GM23338 (cell line): ENCODE measurements at regions not wholly inside any gene's neighbourhood (a gene's known extent, or its start where the extent isn't known, plus 50 kb on each side); places are given as distances from the start of the nearest gene placed in this dataset.
"Not testable (repeated sequence)": the region's sequence is repeated elsewhere in the genome, so short reads cannot be mapped to it uniquely, and the experiment has no call there.

Source experiments
- ATAC-seq: fragments of 200-7000 bp; cut with Tn5 transposase; 3 replicates; pipeline ENCODE4 v1.9.1; 2020
- DNase-seq: peaks from one replicate; pipeline ENCODE4 v3.0.0-alpha.2; 2015; ENCODE audit warnings: low spot score
- H2AFZ ChIP-seq: fragments of 200-600 bp; sonication (generic); 2 replicates; pipeline ENCODE4 v1.8.0; 2016; ENCODE audit warnings: antibody characterized with exemption, mild to moderate bottlenecking, moderate library complexity
- H3F3A ChIP-seq: fragments of 200-600 bp; sonication (generic); replicated peaks from 2 replicates; pipeline ENCODE4 v1.8.0; 2017; ENCODE audit warnings: antibody characterized with exemption, mixed run types, low read depth
- H3K27ac ChIP-seq: fragments of 200-600 bp; sonication (generic); 2 replicates; pipeline ENCODE4 v1.6.1; 2016; ENCODE audit warnings: low read depth
- H3K27me3 ChIP-seq: fragments of 200-600 bp; sonication (generic); 2 replicates; pipeline ENCODE4 v1.8.0; 2016; ENCODE audit warnings: mild to moderate bottlenecking, mixed run types, moderate library complexity; ENCODE audit not compliant: insufficient read depth
- H3K36me3 ChIP-seq: fragments of 200-600 bp; sonication (generic); 2 replicates; pipeline ENCODE4 v1.8.0; 2016; ENCODE audit warnings: mild to moderate bottlenecking; ENCODE audit not compliant: insufficient read depth
- H3K4me1 ChIP-seq: fragments of 200-600 bp; sonication (generic); 2 replicates; pipeline ENCODE4 v1.8.0; 2016; ENCODE audit warnings: mild to moderate bottlenecking, moderate library complexity; ENCODE audit not compliant: insufficient read depth
- H3K4me2 ChIP-seq: fragments of 200-600 bp; sonication (generic); 2 replicates; pipeline ENCODE4 v1.7.1; 2017; ENCODE audit warnings: mixed run types
- H3K4me3 ChIP-seq: fragments of 200-600 bp; sonication (generic); 2 replicates; pipeline ENCODE4 v1.6.1; 2016; ENCODE audit warnings: mixed run types
- H3K79me2 ChIP-seq: fragments of 200-600 bp; sonication (generic); replicated peaks from 2 replicates; pipeline ENCODE4 v1.8.0; 2017; ENCODE audit warnings: mild to moderate bottlenecking; ENCODE audit not compliant: insufficient read depth
- H3K9me2 ChIP-seq: fragments of 200-600 bp; sonication (generic); 2 replicates; pipeline ENCODE4 v1.8.0; 2017; ENCODE audit not compliant: insufficient read depth
- H4K20me1 ChIP-seq: fragments of 200-600 bp; sonication (generic); replicated peaks from 2 replicates; pipeline ENCODE4 v1.8.0; 2017; ENCODE audit warnings: mild to moderate bottlenecking; ENCODE audit not compliant: insufficient read depth
- H3K27ac Mint-ChIP-seq: 2 replicates; pipeline ENCODE4 v1.8.0; 2020; ENCODE audit warnings: inconsistent platforms, mild to moderate bottlenecking, moderate library complexity, mixed read lengths
- H3K27me3 Mint-ChIP-seq: 3 replicates; pipeline ENCODE4 v1.8.0; 2022; ENCODE audit warnings: low read depth, mild to moderate bottlenecking, moderate library complexity, mixed read lengths, inconsistent platforms; ENCODE audit not compliant: insufficient read depth, poor library complexity
- H3K36me3 Mint-ChIP-seq: 3 replicates; pipeline ENCODE4 v1.8.0; 2021; ENCODE audit warnings: low read depth, mild to moderate bottlenecking, inconsistent platforms, moderate library complexity, mixed read lengths
- H3K4me1 Mint-ChIP-seq: 3 replicates; pipeline ENCODE4 v1.8.0; 2020; ENCODE audit warnings: mild to moderate bottlenecking, inconsistent platforms, mixed read lengths
- H3K4me3 Mint-ChIP-seq: 3 replicates; pipeline ENCODE4 v1.8.0; 2021; ENCODE audit warnings: moderate library complexity, mild to moderate bottlenecking, inconsistent platforms, mixed read lengths
- H3K9me3 Mint-ChIP-seq: 3 replicates; pipeline ENCODE4 v1.8.0; 2020; ENCODE audit warnings: moderate library complexity, mild to moderate bottlenecking, inconsistent platforms, mixed read lengths
- ETS1 ChIP-seq: IDR thresholded peaks from 2 replicates; pipeline ENCODE4 v1.6.1; 2016; ENCODE audit warnings: antibody characterized with exemption
- EZH2phosphoT487 ChIP-seq: fragments of 200-600 bp; sonication (generic); IDR thresholded peaks from one replicate; pipeline ENCODE4 v1.8.1; 2018; ENCODE audit warnings: antibody characterized with exemption; ENCODE audit not compliant: unreplicated experiment
- JUNB ChIP-seq: IDR thresholded peaks from one replicate; pipeline ENCODE4 v1.6.1; 2016; ENCODE audit warnings: antibody characterized with exemption; ENCODE audit not compliant: unreplicated experiment
- NANOG ChIP-seq: IDR thresholded peaks from 2 replicates; pipeline ENCODE4 v1.6.1; 2016; ENCODE audit warnings: antibody characterized with exemption, borderline replicate concordance
- TF ChIP-seq, protein P1 (sequence below), 2 experiments: fragments of 200-600 bp in 1 of 2; sonication (generic) in 1 of 2; conservative IDR thresholded peaks; 2 replicates each; pipeline versions ENCODE4 v1.5.1 to v1.6.1; 2016 to 2017; ENCODE audit warnings: antibody characterized with exemption in 2 of 2, low read depth in 2 of 2, mild to moderate bottlenecking in 2 of 2, moderate library complexity in 1 of 2
- TF ChIP-seq, protein P2 (sequence below): fragments of 250-450 bp; sonication (Bioruptor Pico); IDR thresholded peaks from 2 replicates; pipeline ENCODE4 v1.5.0; 2020; ENCODE audit warnings: mild to moderate bottlenecking, moderate library complexity

- TF ChIP-seq, protein P1, sequence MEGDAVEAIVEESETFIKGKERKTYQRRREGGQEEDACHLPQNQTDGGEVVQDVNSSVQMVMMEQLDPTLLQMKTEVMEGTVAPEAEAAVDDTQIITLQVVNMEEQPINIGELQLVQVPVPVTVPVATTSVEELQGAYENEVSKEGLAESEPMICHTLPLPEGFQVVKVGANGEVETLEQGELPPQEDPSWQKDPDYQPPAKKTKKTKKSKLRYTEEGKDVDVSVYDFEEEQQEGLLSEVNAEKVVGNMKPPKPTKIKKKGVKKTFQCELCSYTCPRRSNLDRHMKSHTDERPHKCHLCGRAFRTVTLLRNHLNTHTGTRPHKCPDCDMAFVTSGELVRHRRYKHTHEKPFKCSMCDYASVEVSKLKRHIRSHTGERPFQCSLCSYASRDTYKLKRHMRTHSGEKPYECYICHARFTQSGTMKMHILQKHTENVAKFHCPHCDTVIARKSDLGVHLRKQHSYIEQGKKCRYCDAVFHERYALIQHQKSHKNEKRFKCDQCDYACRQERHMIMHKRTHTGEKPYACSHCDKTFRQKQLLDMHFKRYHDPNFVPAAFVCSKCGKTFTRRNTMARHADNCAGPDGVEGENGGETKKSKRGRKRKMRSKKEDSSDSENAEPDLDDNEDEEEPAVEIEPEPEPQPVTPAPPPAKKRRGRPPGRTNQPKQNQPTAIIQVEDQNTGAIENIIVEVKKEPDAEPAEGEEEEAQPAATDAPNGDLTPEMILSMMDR (conservative IDR thresholded peaks at IDR 0.05; ENCODE audit: low read depth in 2 of 2), result no peak
- no peak for TF ChIP-seq NANOG
- no peak for TF ChIP-seq ETS1
- no peak for TF ChIP-seq JUNB
Observed at GRCh38 chr12:13523536-13524307, 327.2 kb downstream of the EMP1 start (continued).

DNA sequence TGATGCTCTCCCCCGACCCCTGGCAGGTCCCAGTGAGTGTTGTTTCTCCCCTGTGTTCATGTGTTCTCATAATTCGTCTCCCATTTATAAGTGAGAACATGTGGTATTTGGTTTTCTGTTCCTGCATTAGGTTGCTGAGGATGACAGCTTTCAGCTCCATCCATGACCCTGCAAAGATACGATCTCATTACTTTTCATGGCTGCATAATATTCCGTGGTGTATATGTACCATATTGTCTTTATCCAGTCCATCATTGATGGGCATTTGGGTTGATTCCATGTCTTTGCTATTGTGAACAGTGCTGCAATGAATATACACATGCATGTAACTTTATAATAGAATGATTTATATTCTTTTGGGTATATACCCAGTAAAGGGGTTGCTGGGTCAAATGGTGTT lies 321.5 kb downstream of the EMP1 start:
- not testable (repeated sequence) for H3K4me3 ChIP-seq, H3F3A ChIP-seq, H3K4me1 ChIP-seq, H3K27me3 Mint-ChIP-seq, H3K4me3 Mint-ChIP-seq, H3K27me3 ChIP-seq, H3K79me2 ChIP-seq, ATAC-seq, H3K36me3 ChIP-seq, H3K27ac Mint-ChIP-seq, DNase-seq, H3K4me2 ChIP-seq, H3K9me2 ChIP-seq, H4K20me1 ChIP-seq, H3K36me3 Mint-ChIP-seq, H3K27ac ChIP-seq, H3K4me1 Mint-ChIP-seq, H2AFZ ChIP-seq
- peaks cover 23% of the 10 kb centered on the region; the same call in 2 of the 3 replicates for H3K9me3 Mint-ChIP-seq

- H3K36me3 ChIP-seq, result no peaks in the 10 kb centered on the region
- Mint-ChIP-seq H3K4me3 (no peak overlapping the region), H3K36me3 (no peaks in the 10 kb centered on the region), H3K27me3 (no peaks in the 10 kb centered on the region), H3K4me1 (no peaks in the 10 kb centered on the region), H3K27ac (no peak overlapping the region), H3K9me3 (no peaks in the 10 kb centered on the region)
- H3K9me2 ChIP-seq, result peaks cover 3% of the 10 kb centered on the region; the same call in 1 of the 2 replicates
- no peak overlapping the region for H3K27ac ChIP-seq
- no peak for TF ChIP-seq EZH2phosphoT487
- TF ChIP-seq, protein P2, sequence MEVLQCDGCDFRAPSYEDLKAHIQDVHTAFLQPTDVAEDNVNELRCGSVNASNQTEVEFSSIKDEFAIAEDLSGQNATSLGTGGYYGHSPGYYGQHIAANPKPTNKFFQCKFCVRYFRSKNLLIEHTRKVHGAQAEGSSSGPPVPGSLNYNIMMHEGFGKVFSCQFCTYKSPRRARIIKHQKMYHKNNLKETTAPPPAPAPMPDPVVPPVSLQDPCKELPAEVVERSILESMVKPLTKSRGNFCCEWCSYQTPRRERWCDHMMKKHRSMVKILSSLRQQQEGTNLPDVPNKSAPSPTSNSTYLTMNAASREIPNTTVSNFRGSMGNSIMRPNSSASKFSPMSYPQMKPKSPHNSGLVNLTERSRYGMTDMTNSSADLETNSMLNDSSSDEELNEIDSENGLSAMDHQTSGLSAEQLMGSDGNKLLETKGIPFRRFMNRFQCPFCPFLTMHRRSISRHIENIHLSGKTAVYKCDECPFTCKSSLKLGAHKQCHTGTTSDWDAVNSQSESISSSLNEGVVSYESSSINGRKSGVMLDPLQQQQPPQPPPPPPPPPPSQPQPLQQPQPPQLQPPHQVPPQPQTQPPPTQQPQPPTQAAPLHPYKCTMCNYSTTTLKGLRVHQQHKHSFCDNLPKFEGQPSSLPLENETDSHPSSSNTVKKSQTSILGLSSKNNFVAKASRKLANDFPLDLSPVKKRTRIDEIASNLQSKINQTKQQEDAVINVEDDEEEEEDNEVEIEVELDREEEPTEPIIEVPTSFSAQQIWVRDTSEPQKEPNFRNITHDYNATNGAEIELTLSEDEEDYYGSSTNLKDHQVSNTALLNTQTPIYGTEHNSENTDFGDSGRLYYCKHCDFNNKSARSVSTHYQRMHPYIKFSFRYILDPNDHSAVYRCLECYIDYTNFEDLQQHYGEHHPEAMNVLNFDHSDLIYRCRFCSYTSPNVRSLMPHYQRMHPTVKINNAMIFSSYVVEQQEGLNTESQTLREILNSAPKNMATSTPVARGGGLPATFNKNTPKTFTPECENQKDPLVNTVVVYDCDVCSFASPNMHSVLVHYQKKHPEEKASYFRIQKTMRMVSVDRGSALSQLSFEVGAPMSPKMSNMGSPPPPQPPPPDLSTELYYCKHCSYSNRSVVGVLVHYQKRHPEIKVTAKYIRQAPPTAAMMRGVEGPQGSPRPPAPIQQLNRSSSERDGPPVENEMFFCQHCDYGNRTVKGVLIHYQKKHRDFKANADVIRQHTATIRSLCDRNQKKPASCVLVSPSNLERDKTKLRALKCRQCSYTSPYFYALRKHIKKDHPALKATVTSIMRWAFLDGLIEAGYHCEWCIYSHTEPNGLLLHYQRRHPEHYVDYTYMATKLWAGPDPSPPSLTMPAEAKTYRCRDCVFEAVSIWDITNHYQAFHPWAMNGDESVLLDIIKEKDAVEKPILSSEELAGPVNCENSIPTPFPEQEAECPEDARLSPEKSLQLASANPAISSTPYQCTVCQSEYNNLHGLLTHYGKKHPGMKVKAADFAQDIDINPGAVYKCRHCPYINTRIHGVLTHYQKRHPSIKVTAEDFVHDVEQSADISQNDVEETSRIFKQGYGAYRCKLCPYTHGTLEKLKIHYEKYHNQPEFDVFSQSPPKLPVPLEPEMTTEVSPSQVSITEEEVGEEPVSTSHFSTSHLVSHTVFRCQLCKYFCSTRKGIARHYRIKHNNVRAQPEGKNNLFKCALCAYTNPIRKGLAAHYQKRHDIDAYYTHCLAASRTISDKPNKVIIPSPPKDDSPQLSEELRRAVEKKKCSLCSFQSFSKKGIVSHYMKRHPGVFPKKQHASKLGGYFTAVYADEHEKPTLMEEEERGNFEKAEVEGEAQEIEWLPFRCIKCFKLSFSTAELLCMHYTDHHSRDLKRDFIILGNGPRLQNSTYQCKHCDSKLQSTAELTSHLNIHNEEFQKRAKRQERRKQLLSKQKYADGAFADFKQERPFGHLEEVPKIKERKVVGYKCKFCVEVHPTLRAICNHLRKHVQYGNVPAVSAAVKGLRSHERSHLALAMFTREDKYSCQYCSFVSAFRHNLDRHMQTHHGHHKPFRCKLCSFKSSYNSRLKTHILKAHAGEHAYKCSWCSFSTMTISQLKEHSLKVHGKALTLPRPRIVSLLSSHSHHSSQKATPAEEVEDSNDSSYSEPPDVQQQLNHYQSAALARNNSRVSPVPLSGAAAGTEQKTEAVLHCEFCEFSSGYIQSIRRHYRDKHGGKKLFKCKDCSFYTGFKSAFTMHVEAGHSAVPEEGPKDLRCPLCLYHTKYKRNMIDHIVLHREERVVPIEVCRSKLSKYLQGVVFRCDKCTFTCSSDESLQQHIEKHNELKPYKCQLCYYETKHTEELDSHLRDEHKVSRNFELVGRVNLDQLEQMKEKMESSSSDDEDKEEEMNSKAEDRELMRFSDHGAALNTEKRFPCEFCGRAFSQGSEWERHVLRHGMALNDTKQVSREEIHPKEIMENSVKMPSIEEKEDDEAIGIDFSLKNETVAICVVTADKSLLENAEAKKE, result no peak
- no peaks in the 10 kb centered on the region for H3K79me2 ChIP-seq
- H4K20me1 ChIP-seq, result no peaks in the 10 kb centered on the region
- no peak for DNase-seq
- H3K4me3 ChIP-seq, result no peak overlapping the region
- no peaks in the 10 kb centered on the region for H3F3A ChIP-seq
- no peak overlapping the region for H3K4me2 ChIP-seq
- no peaks in the 10 kb centered on the region for H3K27me3 ChIP-seq
- H3K4me1 ChIP-seq, result peaks cover 9% of the 10 kb centered on the region
- ATAC-seq, result no peak
- H2AFZ ChIP-seq, result no peak overlapping the region
Observed at GRCh38 chr12:13509740-13510139, 313.2 kb downstream of the EMP1 start.
